Cerebellar nuclear complex (tissue), 1 donor: ENCODE measurements at regions not wholly inside any gene's neighbourhood (a gene's known extent, or its start where the extent isn't known, plus 50 kb on each side); places are given as distances from the start of the nearest gene placed in this dataset.

Experiments used
- DNase-seq, 2 experiments: peaks; one replicate each; lab custom pipeline; 2025; lab: John Stamatoyannopoulos, UW

GRCh38 chr6:113451049-113451448 is 406.1 kb upstream of the MARCKS start:
- DNase-seq: no peak

- no peak for DNase-seq
Measured at GRCh38 chr6:113457198-113457597, 399.9 kb upstream of the MARCKS start.

DNA sequence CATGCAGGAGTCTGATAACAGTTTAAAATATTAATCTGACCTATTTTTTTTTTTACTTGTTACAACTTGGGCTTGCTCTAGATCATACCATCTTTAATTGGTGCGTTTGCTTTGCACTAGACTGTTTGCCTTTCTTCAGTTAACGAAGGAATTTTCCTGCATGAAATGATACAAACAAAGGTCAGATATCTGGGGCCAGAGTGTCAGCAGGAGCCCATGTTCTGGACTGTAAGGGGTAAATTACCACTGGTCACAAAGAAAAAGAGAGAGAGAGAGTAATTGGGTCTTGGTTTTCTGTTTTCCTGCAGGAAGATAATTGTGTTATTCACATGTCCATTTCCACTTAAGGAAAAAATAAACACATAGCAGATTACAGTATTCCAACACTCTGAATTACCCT is 399.4 kb upstream of the MARCKS start:
- no peak for DNase-seq

DNA sequence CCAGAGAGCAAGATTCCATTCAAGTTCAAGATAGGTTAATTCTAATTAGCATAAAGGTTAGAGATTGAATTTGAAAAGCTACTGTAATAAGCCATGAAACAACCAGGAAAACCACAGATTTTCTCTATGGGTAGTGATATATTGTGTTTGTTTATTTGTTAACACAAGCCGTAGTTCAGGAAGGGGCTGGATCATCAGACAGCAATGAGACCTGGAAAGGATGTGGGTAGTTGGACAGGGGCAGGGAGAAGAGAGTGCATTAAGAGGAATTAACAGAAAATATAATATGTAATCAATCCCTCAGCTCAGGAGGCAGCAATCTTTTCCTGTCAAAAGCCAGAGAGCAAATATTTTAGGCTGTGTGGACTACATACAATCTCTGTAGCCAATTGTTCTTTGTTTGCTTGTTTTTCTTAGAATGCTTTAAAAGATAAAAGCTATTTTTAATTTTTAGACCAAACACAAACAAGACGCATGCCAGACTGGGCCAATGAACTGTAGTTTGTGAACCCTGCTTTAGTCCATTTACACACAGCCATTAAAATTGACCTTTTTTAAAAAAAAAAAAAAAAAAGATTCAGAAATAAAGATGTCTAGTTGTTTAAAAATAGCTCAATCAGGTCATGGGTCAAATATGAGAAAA is 398.7 kb upstream of the MARCKS start:
- no peak for DNase-seq

- no peak for DNase-seq
Measured at GRCh38 chr6:113461153-113461932, 395.8 kb upstream of the MARCKS start.

DNA sequence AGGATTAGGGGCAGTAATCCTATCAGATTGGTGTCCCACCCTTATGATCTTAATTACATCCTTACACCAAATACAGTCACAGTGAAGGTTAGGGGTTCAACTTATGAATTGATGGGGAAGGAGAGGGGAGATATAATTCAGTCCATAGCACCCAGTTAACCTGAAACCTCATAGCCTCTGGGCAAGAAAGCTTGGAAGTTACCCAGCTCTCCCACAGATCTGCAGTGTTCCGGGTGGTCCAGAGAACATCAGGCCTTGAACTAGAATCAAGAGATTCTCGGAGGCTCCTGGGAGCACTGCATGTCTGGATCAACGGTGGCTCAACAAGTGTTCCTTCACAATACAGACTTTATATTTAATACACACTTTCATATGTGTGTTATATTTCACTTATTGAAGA is 392.6 kb upstream of the MARCKS start:
- DNase-seq: no peak

DNA sequence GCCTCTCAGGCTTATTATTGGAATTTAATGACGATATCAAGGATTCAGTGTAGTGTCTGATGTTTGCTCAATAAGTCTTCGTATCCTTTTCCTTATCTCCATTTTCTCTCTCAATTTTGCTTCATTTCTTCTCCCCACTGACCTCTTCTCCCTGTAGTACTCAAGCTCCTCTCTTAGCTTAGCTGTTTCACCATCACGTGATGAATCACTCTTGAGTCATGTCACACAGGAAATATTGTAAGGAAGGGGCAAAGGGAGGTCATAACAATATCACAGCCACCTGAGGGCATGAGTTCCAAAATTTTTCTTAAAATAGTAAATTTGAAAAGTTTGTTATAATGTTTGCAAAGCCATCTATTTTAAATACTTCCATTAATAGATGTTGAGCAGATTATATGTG is 392.2 kb upstream of the MARCKS start:
- DNase-seq: no peak

DNA sequence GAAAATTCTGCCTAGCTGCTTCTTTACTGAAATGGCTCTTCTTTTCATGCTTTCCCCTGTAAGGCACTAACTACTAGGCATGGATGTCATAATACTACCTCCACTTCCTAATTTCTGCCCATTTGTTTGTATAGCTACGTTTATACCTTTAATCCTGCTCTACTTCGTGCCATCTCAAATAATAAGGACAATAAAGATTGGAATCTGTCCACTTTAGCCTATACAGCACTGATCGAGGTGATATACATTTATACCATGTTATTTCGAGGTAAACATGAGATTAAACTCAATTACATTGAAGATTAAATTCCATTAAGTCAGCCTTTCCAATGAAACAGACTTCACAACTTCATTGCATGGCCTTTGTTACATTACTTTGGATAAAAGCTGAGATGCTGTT is 390.6 kb upstream of the MARCKS start:
- DNase-seq: no peak

DNA sequence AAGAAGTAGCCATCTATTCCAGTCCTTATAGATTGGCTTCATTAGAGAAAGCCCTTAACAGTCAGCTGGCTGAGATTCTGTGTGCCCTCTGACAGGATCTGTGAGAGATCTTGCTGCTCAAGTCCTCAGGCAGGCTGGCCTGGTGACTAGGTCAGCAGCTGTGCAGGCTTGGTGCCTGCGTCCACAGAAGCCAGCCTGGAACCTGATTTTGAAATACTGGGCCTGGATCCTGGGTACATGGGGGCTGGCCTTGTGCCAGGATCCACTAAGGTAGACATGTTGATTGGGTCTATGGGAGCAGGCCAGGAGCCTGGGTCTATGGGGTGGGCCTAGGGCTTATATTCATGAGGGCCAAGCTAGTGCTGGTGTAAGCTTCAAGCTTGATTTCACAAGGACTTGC is 381.8 kb upstream of the MARCKS start:
- DNase-seq: no peak

DNA sequence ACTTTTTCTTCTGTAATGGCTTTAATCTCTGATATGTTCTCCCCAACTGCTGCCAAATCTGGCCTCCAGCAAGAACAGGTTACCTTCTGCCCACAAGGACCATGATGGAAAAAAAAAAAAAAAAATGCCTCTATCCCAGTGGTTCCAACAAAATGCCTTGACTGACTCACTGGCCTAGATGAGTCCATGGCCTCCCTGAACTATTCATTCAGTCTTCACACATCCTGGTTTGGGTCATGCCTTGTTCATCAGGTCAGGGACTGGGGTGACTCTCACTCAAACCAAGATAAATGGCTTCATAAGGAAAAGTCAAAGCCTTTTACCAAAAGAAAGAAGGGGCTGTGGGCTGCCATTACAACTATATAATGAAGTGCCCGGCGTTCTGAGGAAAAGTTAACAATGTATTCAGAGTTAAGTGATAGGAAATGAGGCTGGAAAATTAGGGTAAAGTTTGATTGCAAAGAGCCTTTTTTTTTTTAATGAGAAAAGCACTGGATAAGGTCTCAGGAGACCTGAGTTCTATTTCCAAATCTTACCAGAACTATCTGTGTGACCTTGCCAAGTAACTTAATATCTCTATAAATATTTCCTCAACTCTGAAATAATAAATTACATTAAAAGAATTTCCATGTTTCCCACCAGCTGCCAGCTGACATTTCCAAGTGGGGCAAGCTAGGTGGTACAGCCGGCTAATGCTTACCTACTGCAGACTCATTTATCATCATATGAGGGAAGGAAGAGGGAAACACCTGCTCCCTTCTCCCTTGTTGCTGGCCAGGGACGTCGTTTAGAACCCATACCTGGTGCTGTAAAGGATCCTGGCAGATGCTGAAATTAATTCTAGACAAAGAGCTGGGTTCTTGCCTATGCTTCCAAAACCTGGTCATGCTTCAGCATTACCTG is 380.0 kb upstream of the MARCKS start:
- no peak for DNase-seq

DNA sequence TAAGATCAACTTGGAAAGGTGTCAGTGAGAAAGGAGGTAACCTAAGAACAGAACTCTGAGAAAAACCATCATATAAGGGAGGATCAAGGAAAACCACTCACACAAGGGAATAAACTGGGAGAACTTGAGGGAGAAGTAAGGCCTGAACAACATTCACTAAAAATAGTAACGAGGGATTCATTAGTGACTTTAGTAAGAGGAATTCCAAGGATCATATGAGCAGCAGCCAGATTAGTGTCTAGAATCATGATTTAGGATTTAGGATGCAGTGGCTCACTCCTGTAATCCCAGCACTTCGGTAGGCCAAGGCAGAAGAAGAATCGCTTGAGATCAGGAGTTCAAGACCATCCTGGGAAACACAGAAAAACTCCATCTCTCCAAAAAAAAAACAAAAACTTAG is 376.5 kb upstream of the MARCKS start:
- DNase-seq: no peak

DNA sequence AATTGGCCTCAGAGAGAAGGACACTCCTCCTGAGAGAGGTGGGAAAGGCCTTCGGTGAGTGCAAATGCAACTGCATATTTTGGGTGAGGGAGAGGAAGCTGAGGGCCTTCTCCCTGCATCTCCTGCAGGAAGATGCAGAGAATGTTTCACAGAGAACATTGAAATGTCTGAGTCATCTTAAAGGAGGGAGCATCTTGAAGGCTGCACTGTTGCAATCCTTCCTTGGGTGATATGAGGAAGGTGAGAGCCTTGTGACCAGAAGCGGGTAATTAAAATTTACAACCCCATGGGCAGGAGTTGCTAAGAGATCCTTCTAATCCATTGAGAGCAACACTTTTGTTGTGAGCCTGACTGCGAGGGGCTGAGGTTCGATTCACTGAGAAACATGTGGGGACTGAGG is 375.7 kb upstream of the MARCKS start:
- no peak for DNase-seq

DNA sequence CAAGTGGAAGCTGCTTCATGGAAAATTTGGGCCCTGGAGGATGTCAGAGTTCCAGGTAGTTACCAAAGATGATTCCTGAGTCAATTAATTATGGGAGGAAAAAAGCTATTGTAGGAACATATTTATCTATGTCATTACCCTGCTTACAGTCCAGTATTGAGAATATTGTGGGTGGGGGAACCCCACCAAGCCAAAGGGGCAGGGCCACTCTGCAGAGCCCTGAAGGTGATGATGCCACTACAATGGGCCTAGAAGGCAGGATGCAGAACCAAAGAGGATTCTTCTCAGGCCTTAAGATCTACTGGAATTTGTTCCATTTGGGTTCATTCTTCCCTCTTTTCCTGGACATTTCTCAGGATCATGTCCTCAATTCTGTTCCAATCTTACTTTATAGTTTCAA is 375.2 kb upstream of the MARCKS start:
- DNase-seq: no peak

DNA sequence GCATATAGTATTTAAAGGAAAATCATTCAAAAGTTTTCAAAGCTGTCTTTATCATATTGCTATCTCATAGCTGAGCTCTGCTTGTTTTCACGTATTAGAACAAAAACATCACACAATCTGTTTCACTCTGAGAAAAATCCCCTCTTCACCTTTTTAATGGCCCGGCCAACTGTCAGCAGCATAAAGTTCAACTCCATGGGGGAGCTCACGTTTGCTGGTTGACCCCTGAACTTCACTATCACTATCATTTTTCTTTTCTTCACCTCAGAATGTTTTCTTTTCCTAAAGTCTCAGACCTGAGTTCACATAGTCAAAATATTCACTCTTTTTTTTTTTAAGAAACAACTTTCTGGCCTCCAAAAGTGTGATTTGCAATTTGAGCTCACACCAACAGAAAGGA is 374.4 kb upstream of the MARCKS start:
- no peak for DNase-seq

DNA sequence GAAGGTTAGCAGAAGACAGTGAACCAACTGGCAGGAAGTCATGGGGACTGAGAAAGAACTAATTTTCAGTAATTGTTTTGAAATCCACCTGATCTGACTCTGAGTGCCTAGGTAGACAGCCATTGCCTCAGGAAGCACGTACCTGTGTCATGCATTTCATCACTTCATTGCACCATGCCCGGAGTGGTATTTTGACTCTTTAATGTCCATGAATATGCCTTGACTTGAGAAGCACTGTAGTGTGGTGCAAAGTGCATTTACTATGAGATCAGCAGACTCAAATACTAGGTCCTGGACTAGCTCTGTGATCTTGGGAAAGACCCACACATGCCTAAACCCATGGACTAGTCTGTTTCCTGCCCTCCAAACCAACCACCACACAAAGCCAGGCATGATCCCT is 370.9 kb upstream of the MARCKS start:
- no peak for DNase-seq

GRCh38 chr6:113487489-113488058 is 369.6 kb upstream of the MARCKS start:
- DNase-seq: no peak

GRCh38 chr6:113488061-113488460 is 369.1 kb upstream of the MARCKS start:
- DNase-seq: no peak

DNA sequence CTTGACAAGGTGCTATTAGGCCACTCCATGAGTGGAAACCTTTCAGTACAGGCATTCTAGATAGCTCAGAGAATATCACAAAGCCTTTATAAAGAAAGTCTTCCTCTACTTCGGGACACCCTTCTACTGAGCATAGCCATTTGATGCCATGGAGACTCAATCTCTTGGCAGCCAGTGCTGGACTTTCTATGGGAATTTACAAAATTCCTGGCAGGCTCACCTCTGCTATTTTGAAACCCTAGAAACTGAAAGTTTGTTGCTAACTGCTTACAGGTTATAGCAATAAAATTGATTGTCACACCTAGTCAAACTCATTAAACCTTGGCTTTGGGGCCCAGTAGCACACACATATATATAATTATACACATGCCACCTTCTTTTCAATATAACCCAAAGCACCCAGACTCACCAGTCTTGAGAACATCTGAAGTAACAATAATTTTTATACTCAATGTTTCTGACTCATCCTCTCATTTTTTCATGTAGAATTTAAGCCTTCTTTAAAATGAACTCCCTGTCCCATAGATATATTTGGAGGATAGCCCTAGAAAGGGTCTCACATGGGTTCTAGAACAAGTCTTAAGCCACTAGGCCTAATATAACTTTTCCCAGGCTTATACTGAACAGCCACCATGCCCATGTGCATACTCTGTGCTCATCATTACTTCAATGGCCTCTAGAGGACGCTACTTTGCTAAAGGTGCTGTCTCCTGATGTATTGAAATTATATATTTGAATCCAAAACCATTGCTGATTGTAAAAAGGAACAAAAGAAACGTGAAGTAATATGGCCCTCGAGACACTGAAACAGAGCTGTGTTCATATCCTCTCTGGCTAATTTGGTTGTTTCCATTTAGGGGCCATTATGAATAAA is 368.1 kb upstream of the MARCKS start:
- no peak for DNase-seq

- no peak for DNase-seq
Measured at GRCh38 chr6:113489952-113490746, 367.0 kb upstream of the MARCKS start.

GRCh38 chr6:113491376-113491775 is 365.8 kb upstream of the MARCKS start:
- DNase-seq: no peak

GRCh38 chr6:113493991-113494390 is 363.2 kb upstream of the MARCKS start:
- no peak for DNase-seq
